GM11168 (cell line): ENCODE measurements at regions not wholly inside any gene's neighbourhood (a gene's known extent, or its start where the extent isn't known, plus 50 kb on each side); places are given as distances from the start of the nearest gene placed in this dataset.
"Not testable (repeated sequence)": the region's sequence is repeated elsewhere in the genome, so short reads cannot be mapped to it uniquely, and the experiment has no call there.

Experiments used
- in situ Hi-C: fragments of 300-500 bp; cut with MboI; formaldehyde crosslinking; loops from one replicate; pipeline ENCODE4 v1.12.0; 2022; ENCODE audit warnings: low sequenced_read_pairs; ENCODE audit not compliant: unreplicated experiment

- in situ Hi-C loops = loop anchor here (25.0 kb wide), 1 partner anchor 1712 kb away; no protein-coding TSS in a partner anchor
Observed at GRCh38 chr17:20825539-20825938, 217.3 kb downstream of the USP22 start.

- in situ Hi-C loops = loop anchor here (25.0 kb wide), 1 partner anchor 1697 kb away; no protein-coding TSS in a partner anchor
Observed at GRCh38 chr17:20840453-20840852, 202.4 kb downstream of the USP22 start.

- in situ Hi-C loops = loop anchor here (25.0 kb wide), 1 partner anchor 1696 kb away; no protein-coding TSS in a partner anchor
Observed at GRCh38 chr17:20840987-20841865, 201.6 kb downstream of the USP22 start.

- in situ Hi-C loops = loop anchor here (25.0 kb wide), 1 partner anchor 1695 kb away; no protein-coding TSS in a partner anchor
Observed at GRCh38 chr17:20842012-20842411, 200.8 kb downstream of the USP22 start.

- in situ Hi-C loops = loop anchor here (25.0 kb wide), 1 partner anchor 1694 kb away; no protein-coding TSS in a partner anchor
Observed at GRCh38 chr17:20843261-20843660, 199.6 kb downstream of the USP22 start.

GRCh38 chr17:20843799-20844553, 198.8 kb downstream of the USP22 start:
- in situ Hi-C loops = loop anchor here (25.0 kb wide), 1 partner anchor 1693 kb away; no protein-coding TSS in a partner anchor

GRCh38 chr17:20848869-20849443, 193.9 kb downstream of the USP22 start:
- in situ Hi-C loops = loop anchor here (25.0 kb wide), 1 partner anchor 1688 kb away; no protein-coding TSS in a partner anchor

- in situ Hi-C loops = not testable (repeated sequence)
Observed at GRCh38 chr17:20851591-20852238, 191.1 kb downstream of the USP22 start.

GRCh38 chr17:20852239-20852989, 190.4 kb downstream of the USP22 start:
- in situ Hi-C loops = no loop called here

GRCh38 chr17:20852990-20853370, 189.8 kb downstream of the USP22 start:
- in situ Hi-C loops = no loop called here

- in situ Hi-C loops = not testable (repeated sequence)
Observed at GRCh38 chr17:20855910-20856470, 186.8 kb downstream of the USP22 start.

GRCh38 chr17:20866444-20867209, 176.2 kb downstream of the USP22 start:
- in situ Hi-C loops = not testable (repeated sequence)

GRCh38 chr17:20867436-20867937, 175.3 kb downstream of the USP22 start:
- in situ Hi-C loops = not testable (repeated sequence)

GRCh38 chr17:20867938-20868661, 174.7 kb downstream of the USP22 start:
- in situ Hi-C loops = not testable (repeated sequence)

- in situ Hi-C loops = not testable (repeated sequence)
Observed at GRCh38 chr17:20868662-20869007, 174.2 kb downstream of the USP22 start.

- in situ Hi-C loops = not testable (repeated sequence)
Observed at GRCh38 chr17:20873173-20873572, 169.6 kb downstream of the USP22 start.

GRCh38 chr17:20873688-20874328, 169.0 kb downstream of the USP22 start:
- in situ Hi-C loops = not testable (repeated sequence)
